WTC11 (cell line): ENCODE measurements at regions not wholly inside any gene's neighbourhood (a gene's known extent, or its start where the extent isn't known, plus 50 kb on each side); places are given as distances from the start of the nearest gene placed in this dataset.

Experiments
- CTCF ChIP-seq: fragments of 200-600 bp; IDR thresholded peaks from 2 replicates; pipeline ENCODE4 v1.8.0; 2022; ENCODE audit warnings: antibody characterized with exemption
- FOXK1 ChIP-seq: sonication (generic); formaldehyde crosslinking; IDR thresholded peaks from 2 replicates; pipeline ENCODE4 v1.8.0; 2022; ENCODE audit warnings: mild to moderate bottlenecking, moderate library complexity, missing genetic modification reagents
- NFE2L1 ChIP-seq: sonication (generic); formaldehyde crosslinking; IDR thresholded peaks from 2 replicates; pipeline ENCODE4 v1.8.1; 2023; ENCODE audit warnings: missing genetic modification reagents
- ZNF317 ChIP-seq: sonication (generic); formaldehyde crosslinking; IDR thresholded peaks from 2 replicates; pipeline ENCODE4 v1.8.1; 2023; ENCODE audit warnings: low read depth, mild to moderate bottlenecking, moderate library complexity, missing genetic modification reagents, borderline replicate concordance
- TF ChIP-seq, protein P1 (sequence below): sonication (generic); formaldehyde crosslinking; IDR thresholded peaks from 2 replicates; pipeline ENCODE4 v1.8.0; 2022; ENCODE audit warnings: mild to moderate bottlenecking, missing genetic modification reagents

DNA sequence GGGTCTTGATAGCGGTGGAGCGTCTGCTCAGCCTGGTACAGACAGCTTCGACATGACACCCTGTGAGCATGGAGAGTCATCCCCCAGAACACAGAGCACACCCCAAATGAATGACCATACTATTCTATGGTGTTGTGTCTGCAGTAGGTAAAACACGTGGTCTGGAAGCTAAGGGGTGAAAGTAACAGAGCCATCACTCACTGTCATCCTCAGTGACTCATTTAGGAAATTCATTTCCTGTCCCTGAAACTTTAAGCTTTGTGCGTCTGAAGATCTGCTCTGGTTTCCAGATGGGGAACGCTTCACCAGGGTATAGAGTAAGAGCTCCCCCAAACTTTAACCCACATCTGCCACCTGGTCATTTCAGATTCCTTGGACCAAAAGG lies 94.8 kb upstream of the DISP3 start:
- TF ChIP-seq FOXK1 (CRISPR knock-in tag) (no peak), CTCF (no peak), NFE2L1 (CRISPR knock-in tag) (no peak), ZNF317 (CRISPR knock-in tag) (no peak)
- TF ChIP-seq, protein P1, sequence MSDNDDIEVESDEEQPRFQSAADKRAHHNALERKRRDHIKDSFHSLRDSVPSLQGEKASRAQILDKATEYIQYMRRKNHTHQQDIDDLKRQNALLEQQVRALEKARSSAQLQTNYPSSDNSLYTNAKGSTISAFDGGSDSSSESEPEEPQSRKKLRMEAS (CRISPR knock-in tag) = no peak
